ENCODE measurements at regions not wholly inside any gene's neighbourhood (a gene's known extent, or its start where the extent isn't known, plus 50 kb on each side); places are given as distances from the start of the nearest gene placed in this dataset.
"Not testable (repeated sequence)": the region's sequence is repeated elsewhere in the genome, so short reads cannot be mapped to it uniquely, and the experiment has no call there.

GRCh38 chrX:40950546-40950945 lies 134.7 kb upstream of the USP9X start:
- H3K4me1 Mint-ChIP-seq (ENCODE audit: low read depth), result peaks cover 15% of the 10 kb centered on the region
- H3K36me3 Mint-ChIP-seq (ENCODE audit: low read depth), result no peaks in the 10 kb centered on the region
- ChIA-PET POLR2A (no interaction called here), CTCF (no interaction called here)
- Histone ChIP-seq H3K9me3 (ENCODE audit: control insufficient read depth in 1 of 2, insufficient read depth in 1 of 2, low read length in 2 of 2) (no peaks in the 10 kb centered on the region), H3K27me3 (ENCODE audit: control insufficient read depth in 1 of 2, insufficient read depth in 2 of 2, low read length in 2 of 2) (no peaks in the 10 kb centered on the region), H3K27ac (ENCODE audit: low read depth in 1 of 2, low read length in 2 of 2) (no peak overlapping the region), H3K4me1 (ENCODE audit: insufficient read depth, low read length) (peaks cover 4% of the 10 kb centered on the region), H3K4me3 (ENCODE audit: low read length) (no peak overlapping the region), H3K36me3 (ENCODE audit: insufficient read depth, low read length) (no peaks in the 10 kb centered on the region)
- no peak overlapping the region for H3K27ac Mint-ChIP-seq
- H3K4me3 Mint-ChIP-seq, result no peak overlapping the region
- H3K27me3 Mint-ChIP-seq, result no peaks in the 10 kb centered on the region
- no peak for DNase-seq
- intact Hi-C loops (cut with DNase I, micrococcal nuclease), result no loop called here
- no peak for TF ChIP-seq CTCF (IDR thresholded peaks at IDR 0.05)
- no peak for ATAC-seq (ENCODE audit: poor library complexity)
- H3K9me3 Mint-ChIP-seq, result no peaks in the 10 kb centered on the region

GRCh38 chrX:40951407-40951806 lies 133.8 kb upstream of the USP9X start:
- H3K4me1 ChIP-seq (ENCODE audit: insufficient read depth, low read length); H3K4me3 Mint-ChIP-seq; POLR2A ChIA-PET; intact Hi-C loops (cut with DNase I, micrococcal nuclease); H3K27ac Mint-ChIP-seq; H3K27me3 ChIP-seq (ENCODE audit: control insufficient read depth in 1 of 2, insufficient read depth in 2 of 2, low read length in 2 of 2); H3K36me3 ChIP-seq (ENCODE audit: insufficient read depth, low read length); H3K27me3 Mint-ChIP-seq; ATAC-seq (ENCODE audit: poor library complexity); H3K4me3 ChIP-seq (ENCODE audit: low read length); DNase-seq; H3K36me3 Mint-ChIP-seq (ENCODE audit: low read depth); H3K27ac ChIP-seq (ENCODE audit: low read depth in 1 of 2, low read length in 2 of 2); CTCF ChIA-PET; H3K9me3 Mint-ChIP-seq; H3K9me3 ChIP-seq (ENCODE audit: control insufficient read depth in 1 of 2, insufficient read depth in 1 of 2, low read length in 2 of 2): not testable (repeated sequence)
- peaks cover 15% of the 10 kb centered on the region for H3K4me1 Mint-ChIP-seq (ENCODE audit: low read depth)

- no peaks in the 10 kb centered on the region for H3K27me3 ChIP-seq (ENCODE audit: control insufficient read depth in 1 of 2, insufficient read depth in 2 of 2, low read length in 2 of 2)
- TF ChIP-seq CTCF (IDR thresholded peaks at IDR 0.05), result no peak
- Mint-ChIP-seq H3K4me3 (peak overlapping the region; percentile 76), H3K9me3 (no peaks in the 10 kb centered on the region), H3K36me3 (ENCODE audit: low read depth) (no peaks in the 10 kb centered on the region), H3K27me3 (no peaks in the 10 kb centered on the region), H3K27ac (peak overlapping the region; percentile 63), H3K4me1 (ENCODE audit: low read depth) (peaks cover 15% of the 10 kb centered on the region)
- no peaks in the 10 kb centered on the region for H3K9me3 ChIP-seq (ENCODE audit: control insufficient read depth in 1 of 2, insufficient read depth in 1 of 2, low read length in 2 of 2)
- H3K4me3 ChIP-seq (ENCODE audit: low read length), result peak overlapping the region; percentile 32
- intact Hi-C loops (cut with DNase I, micrococcal nuclease), result no loop called here
- DNase-seq, result peak in 4 of 14 experiments; percentile 8 to 62 (median 16)
- H3K4me1 ChIP-seq (ENCODE audit: insufficient read depth, low read length), result peaks cover 4% of the 10 kb centered on the region
- no peak overlapping the region for H3K27ac ChIP-seq (ENCODE audit: low read depth in 1 of 2, low read length in 2 of 2)
- CTCF ChIA-PET, result interaction anchor here (1.5 kb wide), 1 partner anchor 162 kb away, joined by 3 read pairs; no protein-coding TSS in a partner anchor
- peak; percentile 59 for ATAC-seq (ENCODE audit: poor library complexity)
- POLR2A ChIA-PET, result interaction anchor here (1.6 to 1.7 kb wide), 2 partner anchors 20 to 132 kb away, joined by 3 to 12 read pairs; partner anchors contain the start of gene USP9X
- no peaks in the 10 kb centered on the region for H3K36me3 ChIP-seq (ENCODE audit: insufficient read depth, low read length)
Measured at GRCh38 chrX:40952855-40953254, 132.4 kb upstream of the USP9X start.

- ATAC-seq (ENCODE audit: poor library complexity), result no peak
- no peak for DNase-seq
- POLR2A ChIA-PET, result interaction anchor here (1.6 to 1.7 kb wide), 2 partner anchors 20 to 132 kb away, joined by 3 to 12 read pairs; partner anchors contain the start of gene USP9X
- Histone ChIP-seq H3K9me3 (ENCODE audit: control insufficient read depth in 1 of 2, insufficient read depth in 1 of 2, low read length in 2 of 2) (no peaks in the 10 kb centered on the region), H3K4me1 (ENCODE audit: insufficient read depth, low read length) (peaks cover 4% of the 10 kb centered on the region), H3K4me3 (ENCODE audit: low read length) (no peak overlapping the region), H3K27me3 (ENCODE audit: control insufficient read depth in 1 of 2, insufficient read depth in 2 of 2, low read length in 2 of 2) (no peaks in the 10 kb centered on the region), H3K27ac (ENCODE audit: low read depth in 1 of 2, low read length in 2 of 2) (no peak overlapping the region), H3K36me3 (ENCODE audit: insufficient read depth, low read length) (no peaks in the 10 kb centered on the region)
- no peaks in the 10 kb centered on the region for H3K36me3 Mint-ChIP-seq (ENCODE audit: low read depth)
- intact Hi-C loops (cut with DNase I, micrococcal nuclease), result no loop called here
- peaks cover 15% of the 10 kb centered on the region for H3K4me1 Mint-ChIP-seq (ENCODE audit: low read depth)
- no peaks in the 10 kb centered on the region for H3K9me3 Mint-ChIP-seq
- no peak for TF ChIP-seq CTCF (IDR thresholded peaks at IDR 0.05)
- no peaks in the 10 kb centered on the region for H3K27me3 Mint-ChIP-seq
- CTCF ChIA-PET, result interaction anchor here (1.5 kb wide), 1 partner anchor 162 kb away, joined by 3 read pairs; no protein-coding TSS in a partner anchor
- H3K27ac Mint-ChIP-seq, result no peak overlapping the region
- no peak overlapping the region for H3K4me3 Mint-ChIP-seq
Measured at GRCh38 chrX:40953369-40953768, 131.9 kb upstream of the USP9X start.
